ENCODE measurements at regions not wholly inside any gene's neighbourhood (a gene's known extent, or its start where the extent isn't known, plus 50 kb on each side); places are given as distances from the start of the nearest gene placed in this dataset.
"Not testable (repeated sequence)": the region's sequence is repeated elsewhere in the genome, so short reads cannot be mapped to it uniquely, and the experiment has no call there.

- DNase-seq (ENCODE audit: low read depth), result no peak
These were observed 126.2 kb downstream of the HNRNPD start for GRCh38 chr4:82247629-82248028.

DNA sequence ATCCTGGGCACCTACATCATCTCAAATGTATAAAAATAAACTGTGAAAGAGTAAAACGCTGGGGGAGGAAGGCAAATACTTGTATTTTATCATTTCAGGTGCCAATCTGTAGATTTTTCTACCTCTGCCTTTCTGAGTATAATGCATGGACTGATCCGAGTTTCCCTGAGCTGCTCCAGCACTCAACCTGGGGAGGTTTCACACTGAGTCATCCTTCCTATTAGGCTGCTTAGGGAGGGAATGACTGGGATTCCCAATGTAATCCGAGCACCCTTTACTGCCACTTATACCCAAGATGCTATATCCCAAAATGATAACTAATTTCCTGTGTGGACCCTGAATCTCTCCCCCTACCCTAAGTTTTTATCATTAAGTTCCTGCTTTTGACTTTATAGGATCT lies 126.6 kb downstream of the HNRNPD start:
- DNase-seq (ENCODE audit: low read depth), result no peak

- no peak for DNase-seq (ENCODE audit: low read depth)
These were observed 132.3 kb downstream of the HNRNPD start for GRCh38 chr4:82241534-82241933.

DNA sequence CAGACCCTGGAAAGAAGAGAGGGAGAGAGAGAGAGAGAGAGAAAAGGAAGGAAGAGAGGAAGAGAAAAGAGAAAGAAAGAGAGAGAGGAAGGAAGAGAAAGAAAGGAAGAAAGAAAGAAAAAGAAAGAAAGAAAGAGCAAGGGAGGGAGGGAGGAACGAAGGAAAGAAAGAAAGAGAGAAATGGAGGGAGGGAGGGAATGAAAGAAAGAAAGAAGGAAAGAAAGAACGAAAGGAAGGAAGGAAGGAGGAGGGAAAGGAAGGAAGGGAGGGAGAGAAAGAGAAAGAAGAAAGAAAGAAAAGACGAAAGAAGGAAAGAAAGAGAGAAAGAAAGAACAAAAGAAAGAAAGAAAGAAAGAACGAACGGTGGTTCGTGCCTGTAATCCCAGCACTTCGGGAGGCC lies 133.4 kb downstream of the HNRNPD start:
- DNase-seq (ENCODE audit: low read depth), result no peak

GRCh38 chr4:82237142-82237541 lies 136.6 kb downstream of the HNRNPD start:
- DNase-seq (ENCODE audit: low read depth), result not testable (repeated sequence)

DNA sequence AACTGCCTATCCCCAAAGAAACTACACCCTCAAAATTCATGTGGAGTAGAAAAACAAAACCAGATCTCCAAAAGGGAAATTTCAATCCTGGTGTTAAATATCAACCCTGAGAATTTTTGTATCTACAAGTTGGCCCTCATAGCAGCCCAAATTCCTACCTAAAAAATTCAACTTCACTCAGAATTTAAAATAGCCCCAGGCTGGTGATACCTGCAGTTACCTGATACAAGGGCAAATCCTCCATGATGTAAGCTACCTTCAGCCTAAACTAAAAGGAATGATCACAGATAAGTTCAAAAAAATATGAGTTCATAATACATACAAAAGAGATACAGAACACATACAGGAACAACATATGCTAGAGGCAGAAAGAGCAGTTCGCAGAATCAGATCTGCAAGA lies 138.4 kb downstream of the HNRNPD start:
- no peak for DNase-seq (ENCODE audit: low read depth)

DNA sequence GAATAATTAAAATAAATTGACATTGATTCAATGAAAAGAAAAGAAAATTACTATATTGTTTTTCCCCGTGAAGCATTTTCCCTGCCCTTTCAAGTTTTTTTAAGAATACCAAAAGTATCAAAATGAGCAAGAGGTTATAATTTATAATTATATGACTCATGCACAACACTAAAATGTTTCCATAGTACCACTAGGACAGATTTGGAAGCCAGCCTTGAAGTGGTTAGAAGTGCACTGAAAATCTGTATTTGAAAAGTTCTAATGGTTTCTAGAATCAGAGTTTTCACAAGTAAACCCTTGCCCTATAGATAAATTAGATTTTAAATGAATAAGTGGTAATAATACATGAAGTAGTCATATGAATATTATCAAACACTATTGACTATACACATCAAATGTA lies 140.9 kb downstream of the HNRNPD start:
- DNase-seq (ENCODE audit: low read depth), result no peak

GRCh38 chr4:82231806-82232205 lies 142.0 kb downstream of the HNRNPD start:
- DNase-seq (ENCODE audit: low read depth), result no peak

DNA sequence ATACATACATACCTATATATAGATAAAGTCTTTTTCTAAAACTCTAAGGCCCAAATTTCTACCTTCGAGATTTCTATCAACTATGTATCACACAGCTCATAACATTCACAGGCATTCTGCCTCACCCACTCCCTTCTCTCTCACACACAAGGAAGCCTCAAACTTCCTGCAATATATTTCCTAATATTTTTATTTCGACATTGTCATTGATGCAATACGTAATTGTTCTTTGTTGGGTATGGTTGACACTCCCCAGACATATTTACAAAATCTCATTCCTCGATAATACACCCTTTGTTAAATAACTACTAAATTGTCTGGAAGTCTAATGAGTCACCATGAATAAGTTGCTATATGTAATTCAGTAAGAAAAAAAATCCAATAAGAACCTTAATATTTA lies 143.5 kb downstream of the HNRNPD start:
- no peak for DNase-seq (ENCODE audit: low read depth)

DNA sequence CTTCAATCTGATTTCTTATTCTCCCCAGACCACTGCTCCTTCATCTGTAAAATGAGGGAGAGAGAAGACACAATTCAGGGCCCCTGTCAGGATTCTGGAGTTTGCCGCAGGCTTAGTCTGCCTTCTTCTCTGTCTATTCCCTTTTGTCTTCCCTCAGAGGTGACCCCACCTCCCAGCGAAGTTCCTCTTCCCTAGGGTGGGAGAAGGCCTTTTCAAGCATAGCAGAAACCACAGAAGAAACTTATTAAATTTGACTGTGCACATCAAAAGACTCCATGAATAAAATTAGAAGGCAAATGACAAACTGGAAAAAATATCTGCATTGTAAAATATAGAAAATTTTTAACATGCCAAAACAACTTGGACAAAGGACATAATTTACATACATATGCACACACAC lies 148.8 kb downstream of the HNRNPD start:
- DNase-seq (ENCODE audit: low read depth), result no peak

DNA sequence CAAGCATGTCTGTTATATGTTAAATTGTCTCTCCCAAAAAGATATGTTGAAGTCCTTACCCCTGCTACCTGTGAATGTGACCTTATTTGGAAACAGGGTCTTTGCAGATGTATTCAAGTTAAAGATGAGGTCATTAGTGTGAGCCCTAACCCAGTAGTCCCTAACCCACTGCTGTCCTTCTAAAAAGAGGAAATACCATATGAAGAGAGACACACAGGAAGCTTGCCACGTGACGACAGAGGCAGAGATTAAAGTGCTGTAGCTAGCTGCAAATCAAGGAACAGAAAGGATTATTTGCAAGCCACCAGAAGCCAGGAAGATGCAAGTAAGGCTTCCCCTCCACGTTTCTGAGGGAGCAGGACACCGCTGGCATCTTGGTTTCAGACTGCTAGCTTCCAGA lies 150.1 kb downstream of the HNRNPD start:
- no peak for DNase-seq (ENCODE audit: low read depth)

- no peak for DNase-seq (ENCODE audit: low read depth)
These were observed 154.4 kb downstream of the HNRNPD start for GRCh38 chr4:82219346-82219745.

DNA sequence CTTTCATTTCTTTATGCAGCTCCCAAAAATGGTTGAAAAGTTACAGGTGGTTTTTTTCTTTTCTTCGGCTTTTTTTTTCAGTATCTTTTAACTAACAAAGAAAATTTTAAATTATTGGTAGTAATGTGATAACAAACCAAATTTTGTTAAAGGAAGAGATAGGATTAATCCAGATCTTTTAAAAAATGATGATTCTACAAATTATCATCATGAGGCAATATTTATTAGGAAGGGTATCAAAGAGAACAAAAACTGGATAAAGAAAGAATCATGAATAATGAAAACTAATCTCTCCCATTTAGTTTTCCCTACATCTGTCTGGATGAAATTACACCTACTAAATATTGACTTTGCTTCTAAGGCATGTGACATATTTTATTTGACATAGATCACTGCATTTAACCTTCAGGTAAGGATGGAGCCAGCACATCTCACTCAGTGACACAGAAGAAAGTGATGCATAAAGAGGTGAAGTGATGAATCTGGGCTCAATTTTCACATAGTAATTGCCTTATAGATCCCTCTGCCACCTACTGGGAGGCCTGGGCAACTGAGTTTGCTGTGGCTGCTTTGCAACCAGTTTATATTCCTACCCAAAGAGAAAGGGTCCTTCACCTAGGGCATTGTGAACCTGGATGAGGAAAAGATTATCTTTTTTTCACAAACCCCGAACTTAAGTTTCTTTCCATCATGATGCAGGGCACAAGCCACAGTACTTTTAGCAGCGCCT lies 155.6 kb downstream of the HNRNPD start:
- DNase-seq (ENCODE audit: low read depth), result no peak

GRCh38 chr4:82216219-82216618 lies 157.6 kb downstream of the HNRNPD start:
- no peak for DNase-seq (ENCODE audit: low read depth)

DNA sequence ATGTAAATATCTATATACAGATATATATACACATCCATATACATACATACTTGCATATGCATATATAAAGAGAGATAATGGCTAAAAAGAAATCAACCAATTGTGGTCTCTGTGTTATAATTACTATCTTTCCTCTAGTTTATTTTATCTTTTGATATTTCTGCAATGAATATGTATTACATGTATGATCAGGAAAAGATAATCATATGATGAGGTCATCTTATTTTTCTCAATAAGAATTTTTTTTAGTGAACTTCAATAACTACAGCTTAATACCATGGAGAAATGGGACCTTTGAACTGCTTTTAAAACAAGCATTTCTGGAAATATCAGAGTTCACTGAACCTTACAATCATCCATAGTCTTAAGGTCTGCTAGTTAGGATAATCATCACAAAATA lies 158.0 kb downstream of the HNRNPD start:
- DNase-seq (ENCODE audit: low read depth), result no peak

GRCh38 chr4:82215039-82215438 lies 158.8 kb downstream of the HNRNPD start:
- no peak for DNase-seq (ENCODE audit: low read depth)

GRCh38 chr4:82213485-82214417 lies 160.0 kb downstream of the HNRNPD start:
- no peak for DNase-seq (ENCODE audit: low read depth)

- no peak for DNase-seq (ENCODE audit: low read depth)
These were observed 171.8 kb downstream of the HNRNPD start for GRCh38 chr4:82201805-82202641.

GRCh38 chr4:82201303-82201702 lies 172.5 kb downstream of the HNRNPD start:
- no peak for DNase-seq (ENCODE audit: low read depth)

DNA sequence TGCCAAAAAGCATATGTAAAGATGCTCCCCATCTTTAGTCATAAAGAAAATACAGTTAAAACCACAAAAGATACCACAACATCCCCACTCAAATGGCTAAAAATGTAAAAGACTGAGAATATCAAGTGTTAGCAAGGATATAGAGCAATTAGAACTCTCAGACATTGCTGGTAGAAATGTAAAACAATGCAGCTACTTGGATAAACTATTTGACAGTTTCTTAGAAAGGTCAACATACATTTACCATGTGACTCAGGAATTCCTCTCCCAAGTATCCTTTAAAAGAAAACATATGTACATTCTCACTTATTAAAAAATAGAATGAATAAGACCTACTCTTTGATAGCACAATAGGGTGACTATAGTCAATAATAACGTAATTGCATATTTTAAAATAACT lies 173.7 kb downstream of the HNRNPD start:
- no peak for DNase-seq (ENCODE audit: low read depth)

- no peak for DNase-seq (ENCODE audit: low read depth)
These were observed 179.5 kb downstream of the HNRNPD start for GRCh38 chr4:82194329-82194728.

DNA sequence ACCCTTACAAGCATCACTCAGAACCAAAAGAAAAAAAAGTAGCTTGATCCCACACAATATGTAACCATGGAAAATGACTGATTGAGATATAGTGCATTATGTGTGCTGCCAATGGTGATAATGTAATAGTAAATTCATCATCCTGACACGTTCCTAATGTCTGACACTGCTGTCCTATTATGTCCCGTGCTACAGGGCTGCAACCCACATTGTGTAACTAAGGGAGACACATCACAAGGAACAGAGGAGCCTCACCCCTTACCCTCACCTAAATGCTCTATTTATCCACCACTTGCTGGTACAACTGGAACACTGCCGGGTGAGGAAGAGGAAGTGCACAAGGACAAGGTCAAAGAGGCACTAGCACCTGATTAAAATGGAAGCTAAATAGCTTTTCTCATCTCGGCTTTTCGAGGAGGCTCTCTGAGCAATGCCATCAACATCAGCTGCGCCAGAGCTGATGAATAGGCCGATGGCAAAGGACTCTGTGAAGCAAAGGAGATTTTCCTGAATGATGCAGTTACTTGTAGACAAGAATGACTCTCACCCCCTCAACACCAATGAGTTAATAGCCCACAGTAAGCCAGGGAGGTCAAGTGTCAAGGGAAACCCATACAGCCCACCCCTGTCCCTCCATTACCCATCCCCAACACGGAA lies 181.6 kb downstream of the HNRNPD start:
- DNase-seq (ENCODE audit: low read depth), result no peak

All from fibroblast of gingiva (primary cell).